Tibial nerve (tissue), 3 donors: ENCODE measurements at regions not wholly inside any gene's neighbourhood (a gene's known extent, or its start where the extent isn't known, plus 50 kb on each side); places are given as distances from the start of the nearest gene placed in this dataset.

ENCODE experiments used
- POLR2A ChIP-seq, 2 donors: fragments of 450-650 bp; IDR thresholded peaks; one replicate each; pipeline ENCODE4 v1.6.1; 2017; ENCODE audit warnings: antibody characterized with exemption in 2 of 2, mild to moderate bottlenecking in 2 of 2, moderate library complexity in 2 of 2
- TF ChIP-seq, protein P1 (sequence below), 5 experiments: fragments of 200-600 bp in 3 of 5; fragments of 450-650 bp in 2 of 5; sonication (generic) in 3 of 5; IDR thresholded peaks; one replicate each; pipeline ENCODE4 v1.5.1; 2016 to 2019; ENCODE audit warnings: antibody characterized with exemption in 5 of 5, mild to moderate bottlenecking in 3 of 5, moderate library complexity in 2 of 5

DNA sequence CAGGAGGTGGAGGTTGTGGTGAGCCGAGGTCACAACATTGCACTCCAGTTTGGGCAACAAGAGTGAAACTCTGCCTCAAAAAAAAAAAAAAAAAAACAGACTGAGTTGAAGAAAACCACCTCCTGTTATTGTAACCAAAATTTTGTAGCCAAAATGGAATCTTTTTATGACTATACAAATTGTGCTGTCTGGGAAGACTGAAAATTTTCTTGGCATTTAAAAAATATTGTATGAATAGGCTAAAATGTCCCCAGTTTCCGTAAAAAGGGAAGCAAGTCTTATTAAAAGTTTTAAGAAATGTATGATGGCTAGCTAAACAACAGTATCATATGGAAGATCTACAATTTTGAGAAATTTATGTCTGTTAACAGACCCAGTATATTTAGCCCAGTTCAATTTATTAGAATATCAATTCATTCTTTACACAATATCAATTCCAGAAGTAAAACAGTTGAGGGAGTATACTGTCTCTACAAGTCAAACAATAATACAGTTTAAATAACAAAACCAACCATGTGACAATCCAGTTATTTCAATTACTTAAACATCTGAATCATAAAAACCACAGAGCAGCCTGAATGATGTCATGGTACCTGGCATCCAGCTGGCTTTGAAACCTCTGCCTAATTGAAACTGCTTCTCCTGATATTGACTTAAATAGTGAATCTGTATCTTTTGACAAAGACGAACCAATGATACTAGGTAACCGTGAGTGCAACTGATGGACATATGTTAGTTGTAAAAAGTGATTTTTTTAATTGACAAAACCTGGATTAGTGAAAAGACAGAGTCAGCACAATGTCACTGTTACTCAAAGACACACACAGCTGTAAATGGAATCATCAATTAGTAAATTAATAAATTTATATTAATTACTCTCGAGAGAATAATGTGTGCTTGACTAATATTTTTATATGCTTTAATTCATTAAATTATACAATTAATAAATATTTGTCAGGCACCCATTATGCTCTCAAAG is 166.6 kb upstream of the MARCKS start:
- TF ChIP-seq, protein P1, sequence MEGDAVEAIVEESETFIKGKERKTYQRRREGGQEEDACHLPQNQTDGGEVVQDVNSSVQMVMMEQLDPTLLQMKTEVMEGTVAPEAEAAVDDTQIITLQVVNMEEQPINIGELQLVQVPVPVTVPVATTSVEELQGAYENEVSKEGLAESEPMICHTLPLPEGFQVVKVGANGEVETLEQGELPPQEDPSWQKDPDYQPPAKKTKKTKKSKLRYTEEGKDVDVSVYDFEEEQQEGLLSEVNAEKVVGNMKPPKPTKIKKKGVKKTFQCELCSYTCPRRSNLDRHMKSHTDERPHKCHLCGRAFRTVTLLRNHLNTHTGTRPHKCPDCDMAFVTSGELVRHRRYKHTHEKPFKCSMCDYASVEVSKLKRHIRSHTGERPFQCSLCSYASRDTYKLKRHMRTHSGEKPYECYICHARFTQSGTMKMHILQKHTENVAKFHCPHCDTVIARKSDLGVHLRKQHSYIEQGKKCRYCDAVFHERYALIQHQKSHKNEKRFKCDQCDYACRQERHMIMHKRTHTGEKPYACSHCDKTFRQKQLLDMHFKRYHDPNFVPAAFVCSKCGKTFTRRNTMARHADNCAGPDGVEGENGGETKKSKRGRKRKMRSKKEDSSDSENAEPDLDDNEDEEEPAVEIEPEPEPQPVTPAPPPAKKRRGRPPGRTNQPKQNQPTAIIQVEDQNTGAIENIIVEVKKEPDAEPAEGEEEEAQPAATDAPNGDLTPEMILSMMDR (IDR thresholded peaks at IDR 0.05): no peak
- TF ChIP-seq POLR2A (IDR thresholded peaks at IDR 0.05): no peak
